ENCODE measurements at regions not wholly inside any gene's neighbourhood (a gene's known extent, or its start where the extent isn't known, plus 50 kb on each side); places are given as distances from the start of the nearest gene placed in this dataset.
A peak's percentile ranks its signal among the peaks of the same experiment; 100 is the strongest.
"Not testable (repeated sequence)": the region's sequence is repeated elsewhere in the genome, so short reads cannot be mapped to it uniquely, and the experiment has no call there.

DNA sequence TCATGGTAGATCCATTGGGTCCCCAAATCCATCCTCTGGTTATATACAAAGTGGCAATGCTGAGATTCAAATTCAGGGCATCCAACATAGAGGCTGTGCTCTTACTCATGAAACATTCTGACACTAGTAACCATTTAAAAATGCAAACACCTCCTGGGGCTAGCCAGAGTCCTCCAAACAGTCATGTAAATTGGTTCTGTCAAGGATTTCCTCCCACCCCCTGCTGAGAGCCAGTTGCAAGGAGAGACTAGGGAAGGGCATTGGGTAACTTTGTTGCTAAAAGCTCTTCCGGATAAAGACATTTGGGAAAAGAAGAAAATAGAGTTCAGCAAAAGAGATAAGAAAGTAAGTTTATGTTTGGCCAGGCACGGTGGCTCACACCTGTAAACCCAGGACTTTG, 58.3 kb downstream of the ART5 start:
- peaks cover 16% of the 10 kb centered on the region for H3K27me3 Mint-ChIP-seq
- not testable (repeated sequence) for ATAC-seq (replicated peaks); H3K36me3 Mint-ChIP-seq (ENCODE audit: low read depth); H3K4me3 Mint-ChIP-seq; H3K4me1 Mint-ChIP-seq; H3K27ac Mint-ChIP-seq; H3K9me3 Mint-ChIP-seq

GRCh38 chr11:3581389-3581725, 60.4 kb downstream of the ART5 start:
- not testable (repeated sequence) for H3K4me1 Mint-ChIP-seq; H3K9me3 Mint-ChIP-seq; H3K36me3 Mint-ChIP-seq (ENCODE audit: low read depth); H3K27ac Mint-ChIP-seq; ATAC-seq (replicated peaks)
- Mint-ChIP-seq H3K27me3 (peaks cover 16% of the 10 kb centered on the region), H3K4me3 (peak overlapping the region; percentile 71)

- Mint-ChIP-seq H3K27me3 (peaks cover 16% of the 10 kb centered on the region), H3K4me3 (peak overlapping the region; percentile 71)
- H3K4me1 Mint-ChIP-seq; H3K36me3 Mint-ChIP-seq (ENCODE audit: low read depth); H3K27ac Mint-ChIP-seq; H3K9me3 Mint-ChIP-seq: not testable (repeated sequence)
- peak; percentile 48 for ATAC-seq (replicated peaks)
Observed at GRCh38 chr11:3580487-3581388, 61.1 kb downstream of the ART5 start.

DNA sequence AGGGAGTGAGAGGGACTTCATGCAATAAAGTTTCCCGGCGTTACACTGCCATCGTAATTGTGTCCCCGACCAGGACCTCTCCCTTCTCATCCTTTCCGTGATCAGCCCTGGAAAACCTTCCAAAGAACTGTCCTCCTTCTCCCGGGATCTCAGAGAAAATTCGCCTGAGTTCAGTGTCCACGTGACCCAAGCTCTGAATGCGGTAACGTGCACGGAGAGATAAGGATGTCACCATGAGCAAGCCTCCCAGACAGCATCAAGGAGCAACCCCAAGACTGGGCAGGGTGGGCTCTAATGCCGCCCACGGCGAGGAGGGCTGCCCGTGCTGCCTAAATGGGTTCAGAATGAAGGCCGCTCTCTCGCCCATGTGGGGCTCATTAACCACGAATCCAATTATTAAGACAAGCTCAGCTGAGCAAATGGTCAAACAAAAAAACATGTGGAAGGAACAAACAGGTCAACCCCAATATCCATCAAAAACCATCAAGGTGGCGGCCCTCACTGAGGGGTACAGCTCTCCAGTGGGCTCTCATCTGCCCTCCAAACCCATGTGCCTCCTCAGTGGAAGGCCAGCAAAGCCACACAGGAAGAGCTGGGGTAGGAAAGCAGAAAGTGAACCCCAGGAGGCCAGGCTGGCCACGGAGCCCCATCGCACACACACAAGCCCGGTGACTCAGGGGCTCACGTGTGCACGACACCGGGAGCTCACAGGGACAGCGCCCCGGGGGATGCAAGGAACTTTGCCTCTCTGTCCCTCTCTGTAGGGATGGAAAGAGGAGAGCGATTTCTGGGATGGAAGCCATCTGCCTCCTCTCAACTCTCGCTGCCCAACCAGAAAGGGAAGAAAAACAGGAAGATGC, 62.0 kb downstream of the ART5 start:
- peaks cover 12% of the 10 kb centered on the region for H3K27me3 Mint-ChIP-seq
- ATAC-seq (replicated peaks); H3K9me3 Mint-ChIP-seq; H3K4me1 Mint-ChIP-seq; H3K27ac Mint-ChIP-seq; H3K36me3 Mint-ChIP-seq (ENCODE audit: low read depth): not testable (repeated sequence)
- H3K4me3 Mint-ChIP-seq = peak overlapping the region; percentile 71

DNA sequence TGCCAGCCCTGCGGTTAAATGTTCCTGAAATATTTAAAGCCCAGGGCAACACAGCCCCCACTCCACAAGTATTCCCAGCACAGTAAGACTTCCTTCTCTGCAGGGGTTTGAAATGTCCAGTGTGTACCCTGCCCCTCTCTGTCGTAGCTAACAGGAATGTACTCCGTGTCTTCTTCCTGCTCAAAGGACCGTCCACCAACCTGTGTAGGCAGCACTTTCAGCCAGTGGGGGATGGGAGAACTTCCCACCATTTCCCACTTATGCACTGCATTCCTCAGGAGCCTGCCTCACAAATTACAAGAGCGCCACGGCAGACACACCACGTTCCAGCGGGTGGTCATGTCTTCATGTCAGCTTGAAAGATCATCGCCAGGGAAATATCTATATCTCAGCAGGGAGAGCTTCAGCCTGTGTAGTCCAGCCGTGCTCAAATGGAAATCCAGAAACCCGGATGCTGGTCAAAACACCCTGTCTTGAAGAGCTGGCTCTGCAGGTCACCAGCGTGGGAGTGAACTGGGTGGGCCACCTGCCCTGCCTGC, 65.7 kb downstream of the ART5 start:
- not testable (repeated sequence) for ATAC-seq (replicated peaks); H3K27me3 Mint-ChIP-seq; H3K36me3 Mint-ChIP-seq (ENCODE audit: low read depth); H3K9me3 Mint-ChIP-seq; H3K4me1 Mint-ChIP-seq; H3K4me3 Mint-ChIP-seq; H3K27ac Mint-ChIP-seq

GRCh38 chr11:3572976-3573647, 68.7 kb downstream of the ART5 start:
- not testable (repeated sequence) for ATAC-seq (replicated peaks); H3K27me3 Mint-ChIP-seq; H3K36me3 Mint-ChIP-seq (ENCODE audit: low read depth); H3K27ac Mint-ChIP-seq; H3K4me3 Mint-ChIP-seq; H3K9me3 Mint-ChIP-seq; H3K4me1 Mint-ChIP-seq

- not testable (repeated sequence) for H3K27ac Mint-ChIP-seq; H3K4me1 Mint-ChIP-seq; H3K4me3 Mint-ChIP-seq; ATAC-seq (replicated peaks); H3K9me3 Mint-ChIP-seq; H3K36me3 Mint-ChIP-seq (ENCODE audit: low read depth); H3K27me3 Mint-ChIP-seq
Observed at GRCh38 chr11:3571752-3572151, 70.0 kb downstream of the ART5 start.

DNA sequence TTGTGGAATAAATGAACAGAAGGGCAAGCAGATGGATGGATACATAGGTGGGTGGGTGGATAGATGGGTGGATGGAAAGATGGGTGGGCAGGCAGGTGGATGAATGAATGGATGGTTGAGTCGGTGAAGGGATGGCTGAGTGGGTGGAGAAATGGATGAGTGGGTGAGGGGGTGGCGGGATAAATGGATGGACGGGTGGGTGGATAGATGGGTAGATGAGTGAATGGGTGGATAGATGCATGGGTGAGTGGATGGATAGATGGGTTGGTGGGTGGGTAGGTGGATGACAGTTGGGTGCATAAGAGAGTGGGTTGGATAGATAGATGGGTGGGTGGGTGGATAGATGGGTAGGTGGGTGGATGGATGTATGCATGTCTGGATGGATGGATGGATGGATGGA, 76.0 kb downstream of the ART5 start:
- not testable (repeated sequence) for H3K27me3 Mint-ChIP-seq; ATAC-seq (replicated peaks); H3K4me1 Mint-ChIP-seq; H3K36me3 Mint-ChIP-seq (ENCODE audit: low read depth); H3K9me3 Mint-ChIP-seq; H3K4me3 Mint-ChIP-seq; H3K27ac Mint-ChIP-seq

GRCh38 chr11:3564383-3564782, 77.4 kb downstream of the ART5 start:
- H3K27me3 Mint-ChIP-seq; H3K27ac Mint-ChIP-seq; ATAC-seq (replicated peaks); H3K4me1 Mint-ChIP-seq; H3K4me3 Mint-ChIP-seq; H3K36me3 Mint-ChIP-seq (ENCODE audit: low read depth); H3K9me3 Mint-ChIP-seq: not testable (repeated sequence)

GRCh38 chr11:3554621-3555020, 87.2 kb downstream of the ART5 start:
- H3K4me3 Mint-ChIP-seq = peak overlapping the region; percentile 82

GRCh38 chr11:3544990-3545389, 96.8 kb downstream of the ART5 start:
- peak overlapping the region; percentile 81 for H3K4me3 Mint-ChIP-seq
- not testable (repeated sequence) for ATAC-seq (replicated peaks); H3K27me3 Mint-ChIP-seq; H3K36me3 Mint-ChIP-seq (ENCODE audit: low read depth); H3K9me3 Mint-ChIP-seq
- peaks cover 12% of the 10 kb centered on the region for H3K4me1 Mint-ChIP-seq
- H3K27ac Mint-ChIP-seq = peak overlapping the region; percentile 90

More at GRCh38 chr11:3554621-3555020, 87.2 kb downstream of the ART5 start:
- H3K36me3 Mint-ChIP-seq (ENCODE audit: low read depth); H3K9me3 Mint-ChIP-seq; H3K27me3 Mint-ChIP-seq; ATAC-seq (replicated peaks): not testable (repeated sequence)
- H3K27ac Mint-ChIP-seq = peak overlapping the region; percentile 97
- peaks cover 15% of the 10 kb centered on the region for H3K4me1 Mint-ChIP-seq

GRCh38 chr11:3538220-3538619, 103.6 kb downstream of the ART5 start:
- H3K27me3 Mint-ChIP-seq; ATAC-seq (replicated peaks); H3K4me3 Mint-ChIP-seq; H3K27ac Mint-ChIP-seq; H3K4me1 Mint-ChIP-seq; H3K36me3 Mint-ChIP-seq (ENCODE audit: low read depth): not testable (repeated sequence)
- peaks cover 14% of the 10 kb centered on the region for H3K9me3 Mint-ChIP-seq

GRCh38 chr11:3537254-3537653, 104.5 kb downstream of the ART5 start:
- H3K4me3 Mint-ChIP-seq; H3K27ac Mint-ChIP-seq; H3K36me3 Mint-ChIP-seq (ENCODE audit: low read depth); ATAC-seq (replicated peaks); H3K4me1 Mint-ChIP-seq; H3K27me3 Mint-ChIP-seq: not testable (repeated sequence)
- H3K9me3 Mint-ChIP-seq = peaks cover 14% of the 10 kb centered on the region

DNA sequence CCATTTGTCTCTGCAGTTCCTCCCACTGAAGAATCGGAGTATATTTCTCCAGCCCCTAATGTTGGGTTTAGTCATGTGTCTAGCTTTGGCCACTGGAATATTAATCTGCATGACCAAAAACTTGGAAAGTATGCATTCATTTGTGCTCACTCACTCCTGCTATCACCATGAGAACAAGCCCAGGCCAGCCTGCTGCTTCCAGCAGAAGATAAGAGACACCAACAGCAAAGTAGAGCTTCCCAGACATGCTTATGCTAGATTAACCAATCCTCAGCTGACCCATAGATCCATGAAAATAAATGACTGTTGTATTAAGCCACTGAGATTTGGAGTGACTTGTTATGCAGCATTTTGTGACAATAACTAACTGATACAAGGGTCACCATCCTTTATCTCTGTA, 108.8 kb downstream of the ART5 start:
- H3K9me3 Mint-ChIP-seq; H3K27ac Mint-ChIP-seq; H3K4me1 Mint-ChIP-seq; H3K27me3 Mint-ChIP-seq; ATAC-seq (replicated peaks); H3K36me3 Mint-ChIP-seq (ENCODE audit: low read depth); H3K4me3 Mint-ChIP-seq: not testable (repeated sequence)
